Body of pancreas (tissue), 4 donors: ENCODE measurements at regions not wholly inside any gene's neighbourhood (a gene's known extent, or its start where the extent isn't known, plus 50 kb on each side); places are given as distances from the start of the nearest gene placed in this dataset.
"Not testable (repeated sequence)": the region's sequence is repeated elsewhere in the genome, so short reads cannot be mapped to it uniquely, and the experiment has no call there.

ENCODE experiments used
- ATAC-seq: fragments of 150-250 bp; one replicate; pipeline ENCODE4 v1.9.1; 2016
- DNase-seq, 4 donors: peaks; one replicate each; pipeline ENCODE4 v3.0.0-alpha.2; 2019
- H3K27ac ChIP-seq, 4 donors: fragments of 200-600 bp; sonication (generic); 1 replicate in 3 of 4; 2 replicates in 1 of 4; pipeline versions ENCODE4 v1.5.1 to v1.6.1; 2016 to 2019; ENCODE audit warnings: mild to moderate bottlenecking in 1 of 4, mixed read lengths in 1 of 4, moderate library complexity in 1 of 4
- H3K27me3 ChIP-seq, 2 donors: fragments of 200-600 bp; sonication (generic); one replicate each; pipeline ENCODE4 v1.6.0; 2016; ENCODE audit warnings: mild to moderate bottlenecking in 1 of 2
- H3K36me3 ChIP-seq, 2 donors: fragments of 200-600 bp; sonication (generic); replicated peaks in 1 of 2; 2 replicates each; pipeline ENCODE4 v1.5.1; 2016; ENCODE audit warnings: low read depth in 2 of 2; ENCODE audit not compliant: insufficient read depth in 1 of 2
- H3K4me1 ChIP-seq: fragments of 200-600 bp; sonication (generic); one replicate; pipeline ENCODE4 v1.6.0; 2016
- H3K4me3 ChIP-seq, 2 donors: fragments of 200-600 bp; sonication (generic); 1 replicate in 1 of 2; 2 replicates in 1 of 2; pipeline ENCODE4 v1.5.1; 2016 to 2019
- H3K9me3 ChIP-seq, 3 donors: fragments of 200-600 bp; sonication (generic); 1 replicate in 2 of 3; 2 replicates in 1 of 3; pipeline ENCODE4 v1.5.1; 2016
- CTCF ChIP-seq, 7 experiments: fragments of 450-650 bp in 4 of 7; fragments of 200-600 bp in 3 of 7; sonication (generic) in 3 of 7; IDR thresholded peaks; one replicate each; pipeline ENCODE4 v1.5.1; 2016 to 2019; ENCODE audit warnings: antibody characterized with exemption in 7 of 7
- POLR2A ChIP-seq, 3 donors: fragments of 450-650 bp; IDR thresholded peaks; one replicate each; pipeline ENCODE4 v1.6.1; 2016; ENCODE audit warnings: antibody characterized with exemption in 3 of 3, mild to moderate bottlenecking in 2 of 3
- WGBS, 2 donors: methylation state at CpG; one replicate each; pipeline ENCODE4 v1.1.5; 2017; 5-methylcytosine and 5-hydroxymethylcytosine counted together
- intact Hi-C: fragments of 100-400 bp; cut with DNase I; formaldehyde crosslinking; loops from one replicate; pipeline ENCODE4 v1.15.1; 2023

DNA sequence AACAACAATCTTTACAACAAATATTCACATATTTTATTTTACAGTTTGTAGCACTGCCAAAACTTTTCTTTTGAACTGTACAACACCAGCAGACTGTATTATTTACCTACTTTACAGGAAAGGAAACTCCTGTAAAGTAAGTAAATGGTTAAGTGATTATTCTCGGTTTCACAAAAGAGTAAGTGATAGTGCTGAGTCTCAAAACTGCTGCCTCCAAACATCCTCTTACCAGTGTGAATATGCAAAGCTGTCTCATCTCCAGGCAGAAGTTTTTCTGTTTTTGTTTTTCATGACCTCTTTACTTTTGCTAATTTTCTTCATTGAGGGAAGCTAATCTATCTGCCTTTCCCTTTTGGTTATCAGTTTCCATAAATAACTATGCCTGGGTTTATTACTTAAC is 286.7 kb downstream of the SRGAP2C start:
- intact Hi-C loops: no loop called here
- no peak for ATAC-seq

DNA sequence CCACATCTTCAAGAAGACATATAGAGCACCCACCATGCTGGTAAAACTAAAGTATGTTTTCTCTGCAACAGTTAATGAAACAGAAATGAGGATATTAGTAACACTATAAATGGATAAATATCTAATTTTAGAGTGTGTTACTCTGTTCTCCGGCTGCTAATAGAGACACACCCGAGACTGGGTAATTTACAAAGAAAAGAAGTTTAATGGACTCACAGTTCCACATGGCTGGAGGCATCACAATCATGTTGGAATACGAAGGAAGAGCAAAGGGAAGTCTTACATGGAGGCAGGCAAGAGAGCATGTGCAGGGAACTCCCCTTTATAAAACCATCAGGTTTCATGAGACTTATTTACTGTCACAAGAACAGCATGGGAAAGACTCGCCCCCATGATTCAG is 287.2 kb downstream of the SRGAP2C start:
- DNase-seq: no peak
- WGBS, 2 donors: 69 to 77% methylated on average over 4 of the region's 4 CpGs
- Histone ChIP-seq H3K27me3 (no peaks in the 10 kb centered on the region), H3K4me3 (no peak overlapping the region), H3K4me1 (no peaks in the 10 kb centered on the region), H3K9me3 (no peaks in the 10 kb centered on the region), H3K27ac (no peak overlapping the region), H3K36me3 (no peaks in the 10 kb centered on the region)
- TF ChIP-seq CTCF (IDR thresholded peaks at IDR 0.05): no peak
- TF ChIP-seq POLR2A (IDR thresholded peaks at IDR 0.05): no peak
- intact Hi-C loops: no loop called here
- no peak for ATAC-seq

More for the DNA sequence above, 286.7 kb downstream of the SRGAP2C start:
- no peak overlapping the region for H3K4me3 ChIP-seq
- H3K27me3 ChIP-seq: no peaks in the 10 kb centered on the region
- TF ChIP-seq POLR2A (IDR thresholded peaks at IDR 0.05): no peak
- no peak for TF ChIP-seq CTCF (IDR thresholded peaks at IDR 0.05)
- H3K9me3 ChIP-seq: no peaks in the 10 kb centered on the region
- no peak overlapping the region for H3K27ac ChIP-seq
- H3K4me1 ChIP-seq: no peaks in the 10 kb centered on the region
- 15 to 17% methylated on average over 1 of the region's 1 CpG for WGBS, 2 donors
- DNase-seq: no peak
- H3K36me3 ChIP-seq: no peaks in the 10 kb centered on the region

DNA sequence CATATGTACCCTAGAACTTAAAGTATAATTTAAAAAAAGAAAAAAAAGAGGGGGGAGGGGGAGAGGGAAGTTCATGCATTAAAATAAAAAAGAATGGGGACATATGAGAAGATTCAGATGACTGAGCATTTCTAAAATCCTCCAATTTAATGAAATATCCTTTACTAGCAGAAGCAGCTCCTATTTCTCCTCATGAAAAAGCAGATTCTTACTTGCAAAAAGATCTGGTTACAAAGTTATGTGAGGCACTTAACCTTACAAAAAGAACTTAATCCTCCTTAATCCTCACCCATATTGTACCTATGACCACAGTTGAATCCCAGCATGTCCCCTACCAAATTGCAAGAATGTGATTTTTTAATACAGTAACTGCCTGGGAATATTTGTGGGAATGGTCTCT is 298.5 kb downstream of the SRGAP2C start:
- no peaks in the 10 kb centered on the region for H3K4me1 ChIP-seq
- intact Hi-C loops: no loop called here
- TF ChIP-seq CTCF (IDR thresholded peaks at IDR 0.05) (no peak), POLR2A (IDR thresholded peaks at IDR 0.05) (no peak)
- no peaks in the 10 kb centered on the region for H3K27me3 ChIP-seq
- H3K9me3 ChIP-seq: no peaks in the 10 kb centered on the region
- DNase-seq (no peak), ATAC-seq (no peak)
- H3K27ac ChIP-seq: no peak overlapping the region
- H3K36me3 ChIP-seq: no peaks in the 10 kb centered on the region
- H3K4me3 ChIP-seq: no peak overlapping the region

DNA sequence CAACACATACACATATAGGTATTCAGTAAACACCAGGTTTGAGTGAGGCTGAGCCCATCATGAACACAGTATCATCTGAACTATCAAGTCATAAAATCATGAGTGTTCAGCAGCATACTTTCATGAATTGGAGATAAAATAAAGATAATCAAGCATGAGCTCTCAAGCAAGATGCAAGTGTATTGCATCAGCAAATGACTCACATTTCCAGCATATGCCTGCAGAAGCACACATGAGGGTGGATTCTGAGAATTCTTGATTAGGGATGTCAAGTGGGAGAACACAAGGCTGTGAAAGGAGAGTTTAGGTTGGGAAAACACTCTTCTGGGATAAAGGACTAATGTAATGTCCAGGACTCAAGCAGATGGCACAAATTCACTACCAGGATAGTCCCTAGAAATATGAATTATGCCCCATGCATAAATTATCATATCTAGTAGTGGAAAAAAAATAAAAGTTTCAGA is 299.2 kb downstream of the SRGAP2C start:
- ATAC-seq (no peak), DNase-seq (no peak)
- intact Hi-C loops: no loop called here
- H3K36me3 ChIP-seq: no peaks in the 10 kb centered on the region
- H3K4me3 ChIP-seq: no peak overlapping the region
- no peaks in the 10 kb centered on the region for H3K27me3 ChIP-seq
- H3K4me1 ChIP-seq: no peaks in the 10 kb centered on the region
- no peak overlapping the region for H3K27ac ChIP-seq
- H3K9me3 ChIP-seq: no peaks in the 10 kb centered on the region
- TF ChIP-seq POLR2A (IDR thresholded peaks at IDR 0.05): no peak

GRCh38 chr1:121494796-121495195 is 310.0 kb downstream of the SRGAP2C start:
- H3K27me3 ChIP-seq, intact Hi-C loops: not testable (repeated sequence)

DNA sequence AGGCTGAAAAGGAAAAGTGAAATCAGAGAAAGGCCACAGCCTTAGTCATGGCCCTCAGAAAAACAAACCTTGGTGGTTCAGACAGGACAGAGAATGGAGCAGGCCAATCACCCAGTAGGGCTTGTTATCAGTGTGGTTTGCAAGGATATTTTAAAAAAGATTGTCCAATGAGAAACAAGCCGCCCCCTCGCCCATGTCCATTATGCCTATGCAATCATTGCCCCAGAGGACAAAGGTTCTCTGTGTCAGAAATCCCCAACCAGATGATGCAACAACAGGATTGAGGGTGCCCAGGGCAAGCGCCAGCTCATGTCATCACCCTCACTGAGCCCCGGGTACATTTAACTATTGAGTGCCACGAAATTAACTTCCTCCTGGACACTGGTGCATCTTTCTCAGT is 326.7 kb downstream of the SRGAP2C start:
- peak in 2 of 4 donors; percentile 8 to 39 for DNase-seq
- H3K4me1 ChIP-seq, H3K4me3 ChIP-seq, ATAC-seq, H3K27me3 ChIP-seq, intact Hi-C loops, H3K9me3 ChIP-seq, H3K36me3 ChIP-seq: not testable (repeated sequence)
- peak overlapping the region in 1 of 4 donors; percentile 42 for H3K27ac ChIP-seq
- WGBS, 2 donors: 47 to 92% methylated on average over 2 to 5 of the region's 5 CpGs

More at GRCh38 chr1:121494796-121495195, 310.0 kb downstream of the SRGAP2C start:
- H3K4me1 ChIP-seq, H3K9me3 ChIP-seq, H3K36me3 ChIP-seq, H3K4me3 ChIP-seq, ATAC-seq, H3K27ac ChIP-seq, DNase-seq: not testable (repeated sequence)
